Prostate gland (tissue), 2 donors: ENCODE measurements at regions not wholly inside any gene's neighbourhood (a gene's known extent, or its start where the extent isn't known, plus 50 kb on each side); places are given as distances from the start of the nearest gene placed in this dataset.

ENCODE experiments used
- POLR2A ChIP-seq: fragments of 450-650 bp; IDR thresholded peaks from one replicate; pipeline ENCODE4 v1.6.1; 2016; ENCODE audit warnings: antibody characterized with exemption, mild to moderate bottlenecking
- POLR2AphosphoS5 ChIP-seq: sonication (generic); formaldehyde crosslinking; IDR thresholded peaks from one replicate; pipeline ENCODE4 v1.6.1; 2017; ENCODE audit warnings: antibody characterized with exemption
- TF ChIP-seq, protein P1 (sequence below), 4 experiments: fragments of 200-600 bp in 2 of 4; fragments of 450-650 bp in 2 of 4; sonication (generic) in 2 of 4; IDR thresholded peaks; 1 replicate in 3 of 4; 2 replicates in 1 of 4; pipeline ENCODE4 v1.5.1; 2016 to 2019; ENCODE audit warnings: antibody characterized with exemption in 4 of 4, mild to moderate bottlenecking in 2 of 4, moderate library complexity in 2 of 4

DNA sequence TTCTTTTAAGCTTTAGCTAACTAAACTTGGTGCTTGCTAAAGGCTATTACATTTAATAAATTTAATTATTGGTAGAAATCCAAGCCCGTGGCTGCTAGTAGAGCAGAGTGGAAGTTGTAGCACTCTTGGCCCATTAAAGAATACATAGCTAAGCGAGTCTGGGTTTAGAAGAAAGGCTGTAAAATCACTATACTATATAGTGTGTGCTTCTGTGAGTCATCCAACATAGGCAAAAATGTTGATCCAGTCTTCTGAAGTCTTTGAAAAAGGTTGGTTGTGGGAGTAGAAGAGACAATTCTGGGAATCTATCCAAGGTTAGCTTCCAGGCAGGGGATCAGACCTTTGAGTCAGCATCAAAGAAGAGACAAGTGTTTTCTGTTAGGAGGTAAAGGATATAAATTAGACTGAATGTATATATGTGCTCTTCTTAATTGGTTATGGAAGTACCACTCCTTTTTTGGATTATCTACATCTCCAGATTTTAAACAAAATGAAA lies 664.2 kb downstream of the NXPH1 start:
- TF ChIP-seq, protein P1, sequence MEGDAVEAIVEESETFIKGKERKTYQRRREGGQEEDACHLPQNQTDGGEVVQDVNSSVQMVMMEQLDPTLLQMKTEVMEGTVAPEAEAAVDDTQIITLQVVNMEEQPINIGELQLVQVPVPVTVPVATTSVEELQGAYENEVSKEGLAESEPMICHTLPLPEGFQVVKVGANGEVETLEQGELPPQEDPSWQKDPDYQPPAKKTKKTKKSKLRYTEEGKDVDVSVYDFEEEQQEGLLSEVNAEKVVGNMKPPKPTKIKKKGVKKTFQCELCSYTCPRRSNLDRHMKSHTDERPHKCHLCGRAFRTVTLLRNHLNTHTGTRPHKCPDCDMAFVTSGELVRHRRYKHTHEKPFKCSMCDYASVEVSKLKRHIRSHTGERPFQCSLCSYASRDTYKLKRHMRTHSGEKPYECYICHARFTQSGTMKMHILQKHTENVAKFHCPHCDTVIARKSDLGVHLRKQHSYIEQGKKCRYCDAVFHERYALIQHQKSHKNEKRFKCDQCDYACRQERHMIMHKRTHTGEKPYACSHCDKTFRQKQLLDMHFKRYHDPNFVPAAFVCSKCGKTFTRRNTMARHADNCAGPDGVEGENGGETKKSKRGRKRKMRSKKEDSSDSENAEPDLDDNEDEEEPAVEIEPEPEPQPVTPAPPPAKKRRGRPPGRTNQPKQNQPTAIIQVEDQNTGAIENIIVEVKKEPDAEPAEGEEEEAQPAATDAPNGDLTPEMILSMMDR (IDR thresholded peaks at IDR 0.05), result no peak
- TF ChIP-seq POLR2A (no peak), POLR2AphosphoS5 (no peak)
